ENCODE measurements at regions not wholly inside any gene's neighbourhood (a gene's known extent, or its start where the extent isn't known, plus 50 kb on each side); places are given as distances from the start of the nearest gene placed in this dataset.

GRCh38 chr14:81993432-81993831, 459.8 kb upstream of the SEL1L start:
- intact Hi-C loops (cut with DNase I), result no loop called here
- TF ChIP-seq POLR2A (IDR thresholded peaks at IDR 0.05) (no peak), CTCF (IDR thresholded peaks at IDR 0.05) (no peak), EP300 (IDR thresholded peaks at IDR 0.05) (no peak)
- no peak overlapping the region for H3K4me3 ChIP-seq
- no peak for DNase-seq
- no peaks in the 10 kb centered on the region for H3K27me3 ChIP-seq
- no peaks in the 10 kb centered on the region for H3K4me1 ChIP-seq (ENCODE audit: insufficient read depth)
- no peaks in the 10 kb centered on the region for H3K36me3 ChIP-seq
- WGBS, 3 donors, result 65 to 84% (median 78%) methylated on average over 3 of the region's 3 CpGs
- H3K9me3 ChIP-seq, result no peaks in the 10 kb centered on the region
- H3K27ac ChIP-seq, result no peak overlapping the region

GRCh38 chr14:82003426-82003825, 469.8 kb upstream of the SEL1L start:
- WGBS, 3 donors, result 29 to 72% (median 61%) methylated on average over 1 of the region's 1 CpG
- TF ChIP-seq CTCF (IDR thresholded peaks at IDR 0.05) (no peak), POLR2A (IDR thresholded peaks at IDR 0.05) (no peak), EP300 (IDR thresholded peaks at IDR 0.05) (no peak)

GRCh38 chr14:82009076-82009475, 475.4 kb upstream of the SEL1L start:
- H3K4me3 ChIP-seq, result no peak overlapping the region
- H3K27ac ChIP-seq, result no peak overlapping the region
- no peak for TF ChIP-seq EP300 (IDR thresholded peaks at IDR 0.05)
- no peak for TF ChIP-seq CTCF (IDR thresholded peaks at IDR 0.05)
- intact Hi-C loops (cut with DNase I), result no loop called here
- 18 to 20% (median 18%) methylated on average over 3 of the region's 3 CpGs for WGBS, 3 donors
- no peak for DNase-seq
- no peaks in the 10 kb centered on the region for H3K9me3 ChIP-seq
- H3K27me3 ChIP-seq, result no peaks in the 10 kb centered on the region
- H3K4me1 ChIP-seq (ENCODE audit: insufficient read depth), result no peaks in the 10 kb centered on the region
- H3K36me3 ChIP-seq, result no peaks in the 10 kb centered on the region

More at GRCh38 chr14:82003426-82003825, 469.8 kb upstream of the SEL1L start:
- H3K36me3 ChIP-seq, result no peaks in the 10 kb centered on the region
- no peaks in the 10 kb centered on the region for H3K27me3 ChIP-seq
- no peak overlapping the region for H3K4me3 ChIP-seq
- no peaks in the 10 kb centered on the region for H3K4me1 ChIP-seq (ENCODE audit: insufficient read depth)
- no peak for DNase-seq
- H3K27ac ChIP-seq, result no peak overlapping the region
- intact Hi-C loops (cut with DNase I), result no loop called here
- no peaks in the 10 kb centered on the region for H3K9me3 ChIP-seq

- intact Hi-C loops (cut with DNase I), result no loop called here
- 86 to 87% (median 87%) methylated on average over 2 of the region's 2 CpGs for WGBS, 3 donors
Observed at GRCh38 chr14:82009993-82010392, 476.3 kb upstream of the SEL1L start.

More at GRCh38 chr14:82009993-82010392, 476.3 kb upstream of the SEL1L start:
- no peaks in the 10 kb centered on the region for H3K36me3 ChIP-seq
- H3K27ac ChIP-seq, result no peak overlapping the region
- H3K27me3 ChIP-seq, result no peaks in the 10 kb centered on the region
- TF ChIP-seq EP300 (IDR thresholded peaks at IDR 0.05) (no peak), POLR2A (IDR thresholded peaks at IDR 0.05) (no peak), CTCF (IDR thresholded peaks at IDR 0.05) (no peak)
- no peak for DNase-seq
- no peaks in the 10 kb centered on the region for H3K9me3 ChIP-seq
- no peak overlapping the region for H3K4me3 ChIP-seq
- H3K4me1 ChIP-seq (ENCODE audit: insufficient read depth), result no peaks in the 10 kb centered on the region

Data from ovary (tissue), 7 donors.